Mucosa of descending colon (tissue), 3 donors: ENCODE measurements at regions not wholly inside any gene's neighbourhood (a gene's known extent, or its start where the extent isn't known, plus 50 kb on each side); places are given as distances from the start of the nearest gene placed in this dataset.
"Not testable (repeated sequence)": the region's sequence is repeated elsewhere in the genome, so short reads cannot be mapped to it uniquely, and the experiment has no call there.

Experiments used
- ATAC-seq: fragments of 200-7000 bp; cut with Tn5 transposase; one replicate; pipeline ENCODE4 v1.9.1; 2020; ENCODE audit warnings: mild to moderate bottlenecking, moderate library complexity
- DNase-seq, 3 donors: peaks; one replicate each; pipeline ENCODE4 v3.0.0-alpha.2; 2020
- H3K36me3 ChIP-seq: fragments of 200-600 bp; one replicate; pipeline ENCODE4 v1.8.0; 2021; ENCODE audit warnings: low read depth, mild to moderate bottlenecking
- H3K4me1 ChIP-seq: fragments of 200-600 bp; one replicate; pipeline ENCODE4 v1.8.0; 2021; ENCODE audit warnings: low read depth, mild to moderate bottlenecking
- H3K4me3 ChIP-seq: fragments of 200-600 bp; one replicate; pipeline ENCODE4 v1.8.0; 2021; ENCODE audit warnings: mild to moderate bottlenecking
- H3K9me3 ChIP-seq: fragments of 200-600 bp; one replicate; pipeline ENCODE4 v1.8.0; 2021; ENCODE audit warnings: mild to moderate bottlenecking
- intact Hi-C, 2 donors: fragments of 100-400 bp; cut with DNase I in 1 of 2; cut with micrococcal nuclease in 1 of 2; formaldehyde crosslinking; loops; one replicate each; pipeline versions ENCODE4 v1.11.0 to v1.11.1; 2022; cut with DNase I, micrococcal nuclease
- TF ChIP-seq, protein P1 (sequence below): fragments of 200-600 bp; IDR thresholded peaks from one replicate; pipeline ENCODE4 v1.8.0; 2022; ENCODE audit warnings: antibody characterized with exemption, mild to moderate bottlenecking
- donor health status: DM: no; HTN: no; CAD: no; lungs with moderate emphysema.
- donor health status: DM: no; HTN: no; CAD: no.
- donor health status: DM: no; HTN: yes; CAD: no.

- intact Hi-C loops, result no loop called here
- no peaks in the 10 kb centered on the region for H3K9me3 ChIP-seq
- H3K4me1 ChIP-seq, result no peaks in the 10 kb centered on the region
- ATAC-seq, result no peak
- H3K36me3 ChIP-seq, result no peaks in the 10 kb centered on the region
- DNase-seq, result no peak
- H3K4me3 ChIP-seq, result no peak overlapping the region
- TF ChIP-seq, protein P1, sequence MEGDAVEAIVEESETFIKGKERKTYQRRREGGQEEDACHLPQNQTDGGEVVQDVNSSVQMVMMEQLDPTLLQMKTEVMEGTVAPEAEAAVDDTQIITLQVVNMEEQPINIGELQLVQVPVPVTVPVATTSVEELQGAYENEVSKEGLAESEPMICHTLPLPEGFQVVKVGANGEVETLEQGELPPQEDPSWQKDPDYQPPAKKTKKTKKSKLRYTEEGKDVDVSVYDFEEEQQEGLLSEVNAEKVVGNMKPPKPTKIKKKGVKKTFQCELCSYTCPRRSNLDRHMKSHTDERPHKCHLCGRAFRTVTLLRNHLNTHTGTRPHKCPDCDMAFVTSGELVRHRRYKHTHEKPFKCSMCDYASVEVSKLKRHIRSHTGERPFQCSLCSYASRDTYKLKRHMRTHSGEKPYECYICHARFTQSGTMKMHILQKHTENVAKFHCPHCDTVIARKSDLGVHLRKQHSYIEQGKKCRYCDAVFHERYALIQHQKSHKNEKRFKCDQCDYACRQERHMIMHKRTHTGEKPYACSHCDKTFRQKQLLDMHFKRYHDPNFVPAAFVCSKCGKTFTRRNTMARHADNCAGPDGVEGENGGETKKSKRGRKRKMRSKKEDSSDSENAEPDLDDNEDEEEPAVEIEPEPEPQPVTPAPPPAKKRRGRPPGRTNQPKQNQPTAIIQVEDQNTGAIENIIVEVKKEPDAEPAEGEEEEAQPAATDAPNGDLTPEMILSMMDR, result no peak
Measured at GRCh38 chr11:92168936-92169335, 55.7 kb upstream of the FAT3 start.

DNA sequence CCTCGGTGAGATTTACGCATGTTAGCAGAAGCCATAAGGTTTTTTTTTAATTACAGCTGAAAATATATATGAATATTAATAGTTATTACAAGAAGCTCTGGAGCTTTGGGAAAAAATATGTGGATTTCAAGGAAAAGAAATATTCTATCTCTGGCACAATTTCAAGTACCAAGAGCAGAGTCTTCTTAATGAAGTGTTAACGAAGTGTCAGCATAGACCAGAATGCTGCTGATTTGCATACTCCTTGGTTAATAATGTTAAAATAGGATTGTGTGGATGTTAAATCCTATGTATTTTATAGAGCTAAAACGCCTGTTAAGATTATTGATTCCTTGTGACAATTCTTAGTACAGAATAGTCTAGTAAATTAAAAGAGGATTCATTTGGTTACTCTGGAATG, 57.0 kb upstream of the FAT3 start:
- H3K4me3 ChIP-seq, result no peak overlapping the region
- no peak for ATAC-seq
- intact Hi-C loops, result no loop called here
- no peaks in the 10 kb centered on the region for H3K9me3 ChIP-seq
- TF ChIP-seq, protein P1, result no peak
- H3K4me1 ChIP-seq, result no peaks in the 10 kb centered on the region
- H3K36me3 ChIP-seq, result no peaks in the 10 kb centered on the region
- no peak for DNase-seq

- H3K4me1 ChIP-seq, result no peaks in the 10 kb centered on the region
- ATAC-seq (no peak), DNase-seq (no peak)
- intact Hi-C loops, result no loop called here
- H3K36me3 ChIP-seq, result no peaks in the 10 kb centered on the region
- no peaks in the 10 kb centered on the region for H3K9me3 ChIP-seq
- no peak overlapping the region for H3K4me3 ChIP-seq
- TF ChIP-seq, protein P1, result no peak
Measured at GRCh38 chr11:92166335-92166734, 58.3 kb upstream of the FAT3 start.

- ATAC-seq, result no peak
- DNase-seq, result no peak
- no peaks in the 10 kb centered on the region for H3K36me3 ChIP-seq
- intact Hi-C loops, result no loop called here
- no peaks in the 10 kb centered on the region for H3K4me1 ChIP-seq
- TF ChIP-seq, protein P1, result no peak
- no peak overlapping the region for H3K4me3 ChIP-seq
- H3K9me3 ChIP-seq, result no peaks in the 10 kb centered on the region
Measured at GRCh38 chr11:92163879-92164278, 60.7 kb upstream of the FAT3 start.

- H3K36me3 ChIP-seq, result no peaks in the 10 kb centered on the region
- ATAC-seq (no peak), DNase-seq (no peak)
- H3K9me3 ChIP-seq, result no peaks in the 10 kb centered on the region
- H3K4me1 ChIP-seq, result no peaks in the 10 kb centered on the region
- TF ChIP-seq, protein P1, result no peak
- no peak overlapping the region for H3K4me3 ChIP-seq
- intact Hi-C loops, result no loop called here
Measured at GRCh38 chr11:92162776-92163175, 61.8 kb upstream of the FAT3 start.

GRCh38 chr11:92159931-92160330, 64.7 kb upstream of the FAT3 start:
- H3K4me1 ChIP-seq, result no peaks in the 10 kb centered on the region
- ATAC-seq (no peak), DNase-seq (no peak)
- TF ChIP-seq, protein P1, result no peak
- no peaks in the 10 kb centered on the region for H3K36me3 ChIP-seq
- H3K9me3 ChIP-seq, result no peaks in the 10 kb centered on the region
- intact Hi-C loops, result no loop called here
- no peak overlapping the region for H3K4me3 ChIP-seq

GRCh38 chr11:92157390-92157789, 67.2 kb upstream of the FAT3 start:
- intact Hi-C loops, ATAC-seq, H3K4me3 ChIP-seq, DNase-seq, H3K36me3 ChIP-seq, H3K9me3 ChIP-seq, H3K4me1 ChIP-seq: not testable (repeated sequence)
